GM23338 (cell line): ENCODE measurements at regions not wholly inside any gene's neighbourhood (a gene's known extent, or its start where the extent isn't known, plus 50 kb on each side); places are given as distances from the start of the nearest gene placed in this dataset.

ENCODE experiments used
- ATAC-seq: fragments of 200-7000 bp; cut with Tn5 transposase; 3 replicates; pipeline ENCODE4 v1.9.1; 2020
- DNase-seq: peaks from one replicate; pipeline ENCODE4 v3.0.0-alpha.2; 2015; ENCODE audit warnings: low spot score
- H2AFZ ChIP-seq: fragments of 200-600 bp; sonication (generic); 2 replicates; pipeline ENCODE4 v1.8.0; 2016; ENCODE audit warnings: antibody characterized with exemption, mild to moderate bottlenecking, moderate library complexity
- H3F3A ChIP-seq: fragments of 200-600 bp; sonication (generic); replicated peaks from 2 replicates; pipeline ENCODE4 v1.8.0; 2017; ENCODE audit warnings: antibody characterized with exemption, mixed run types, low read depth
- H3K27ac ChIP-seq: fragments of 200-600 bp; sonication (generic); 2 replicates; pipeline ENCODE4 v1.6.1; 2016; ENCODE audit warnings: low read depth
- H3K27me3 ChIP-seq: fragments of 200-600 bp; sonication (generic); 2 replicates; pipeline ENCODE4 v1.8.0; 2016; ENCODE audit warnings: mild to moderate bottlenecking, mixed run types, moderate library complexity; ENCODE audit not compliant: insufficient read depth
- H3K36me3 ChIP-seq: fragments of 200-600 bp; sonication (generic); 2 replicates; pipeline ENCODE4 v1.8.0; 2016; ENCODE audit warnings: mild to moderate bottlenecking; ENCODE audit not compliant: insufficient read depth
- H3K4me1 ChIP-seq: fragments of 200-600 bp; sonication (generic); 2 replicates; pipeline ENCODE4 v1.8.0; 2016; ENCODE audit warnings: mild to moderate bottlenecking, moderate library complexity; ENCODE audit not compliant: insufficient read depth
- H3K4me2 ChIP-seq: fragments of 200-600 bp; sonication (generic); 2 replicates; pipeline ENCODE4 v1.7.1; 2017; ENCODE audit warnings: mixed run types
- H3K4me3 ChIP-seq: fragments of 200-600 bp; sonication (generic); 2 replicates; pipeline ENCODE4 v1.6.1; 2016; ENCODE audit warnings: mixed run types
- H3K79me2 ChIP-seq: fragments of 200-600 bp; sonication (generic); replicated peaks from 2 replicates; pipeline ENCODE4 v1.8.0; 2017; ENCODE audit warnings: mild to moderate bottlenecking; ENCODE audit not compliant: insufficient read depth
- H3K9me2 ChIP-seq: fragments of 200-600 bp; sonication (generic); 2 replicates; pipeline ENCODE4 v1.8.0; 2017; ENCODE audit not compliant: insufficient read depth
- H4K20me1 ChIP-seq: fragments of 200-600 bp; sonication (generic); replicated peaks from 2 replicates; pipeline ENCODE4 v1.8.0; 2017; ENCODE audit warnings: mild to moderate bottlenecking; ENCODE audit not compliant: insufficient read depth
- H3K27ac Mint-ChIP-seq: 2 replicates; pipeline ENCODE4 v1.8.0; 2020; ENCODE audit warnings: inconsistent platforms, mild to moderate bottlenecking, moderate library complexity, mixed read lengths
- H3K27me3 Mint-ChIP-seq: 3 replicates; pipeline ENCODE4 v1.8.0; 2022; ENCODE audit warnings: low read depth, mild to moderate bottlenecking, moderate library complexity, mixed read lengths, inconsistent platforms; ENCODE audit not compliant: insufficient read depth, poor library complexity
- H3K36me3 Mint-ChIP-seq: 3 replicates; pipeline ENCODE4 v1.8.0; 2021; ENCODE audit warnings: low read depth, mild to moderate bottlenecking, inconsistent platforms, moderate library complexity, mixed read lengths
- H3K4me1 Mint-ChIP-seq: 3 replicates; pipeline ENCODE4 v1.8.0; 2020; ENCODE audit warnings: mild to moderate bottlenecking, inconsistent platforms, mixed read lengths
- H3K4me3 Mint-ChIP-seq: 3 replicates; pipeline ENCODE4 v1.8.0; 2021; ENCODE audit warnings: moderate library complexity, mild to moderate bottlenecking, inconsistent platforms, mixed read lengths
- H3K9me3 Mint-ChIP-seq: 3 replicates; pipeline ENCODE4 v1.8.0; 2020; ENCODE audit warnings: moderate library complexity, mild to moderate bottlenecking, inconsistent platforms, mixed read lengths
- CREB1 ChIP-seq: fragments of 250-450 bp; sonication (Bioruptor Pico); IDR thresholded peaks from 2 replicates; pipeline ENCODE4 v1.5.0; 2020; ENCODE audit warnings: low read depth, mild to moderate bottlenecking, moderate library complexity
- CTCF ChIP-seq, 2 experiments: fragments of 200-600 bp in 1 of 2; sonication (generic) in 1 of 2; conservative IDR thresholded peaks; 2 replicates each; pipeline versions ENCODE4 v1.5.1 to v1.6.1; 2016 to 2017; ENCODE audit warnings: antibody characterized with exemption in 2 of 2, low read depth in 2 of 2, mild to moderate bottlenecking in 2 of 2, moderate library complexity in 1 of 2
- ETS1 ChIP-seq: IDR thresholded peaks from 2 replicates; pipeline ENCODE4 v1.6.1; 2016; ENCODE audit warnings: antibody characterized with exemption
- EZH2 ChIP-seq: fragments of 200-600 bp; sonication (generic); IDR thresholded peaks from one replicate; pipeline ENCODE4 v1.8.0; 2017; ENCODE audit warnings: antibody characterized with exemption, mild to moderate bottlenecking, low read depth; ENCODE audit not compliant: unreplicated experiment
- EZH2phosphoT487 ChIP-seq: fragments of 200-600 bp; sonication (generic); IDR thresholded peaks from one replicate; pipeline ENCODE4 v1.8.1; 2018; ENCODE audit warnings: antibody characterized with exemption; ENCODE audit not compliant: unreplicated experiment
- JUNB ChIP-seq: IDR thresholded peaks from one replicate; pipeline ENCODE4 v1.6.1; 2016; ENCODE audit warnings: antibody characterized with exemption; ENCODE audit not compliant: unreplicated experiment
- NANOG ChIP-seq: IDR thresholded peaks from 2 replicates; pipeline ENCODE4 v1.6.1; 2016; ENCODE audit warnings: antibody characterized with exemption, borderline replicate concordance
- POLR2AphosphoS5 ChIP-seq: IDR thresholded peaks from 2 replicates; pipeline ENCODE4 v1.6.1; 2016; ENCODE audit warnings: antibody characterized with exemption, low read depth
- REST ChIP-seq: IDR thresholded peaks from one replicate; pipeline ENCODE4 v1.6.1; 2018; ENCODE audit warnings: antibody characterized with exemption; ENCODE audit not compliant: unreplicated experiment
- STAT1 ChIP-seq: IDR thresholded peaks from one replicate; pipeline ENCODE4 v1.6.1; 2016; ENCODE audit warnings: antibody characterized with exemption; ENCODE audit not compliant: unreplicated experiment
- ZNF114 ChIP-seq: fragments of 250-450 bp; sonication (Bioruptor Pico); IDR thresholded peaks from 2 replicates; pipeline ENCODE4 v1.5.0; 2020; ENCODE audit warnings: mild to moderate bottlenecking, moderate library complexity
- ZNF331 ChIP-seq: fragments of 250-450 bp; sonication (Bioruptor Pico); IDR thresholded peaks from 2 replicates; pipeline ENCODE4 v1.5.0; 2020; ENCODE audit warnings: low read depth, mild to moderate bottlenecking, moderate library complexity

GRCh38 chr6:104413767-104414166 lies 446.0 kb downstream of the HACE1 start:
- H3K27me3 Mint-ChIP-seq: peaks cover 2% of the 10 kb centered on the region
- DNase-seq (no peak), ATAC-seq (no peak)
- no peak overlapping the region for H3K27ac Mint-ChIP-seq
- Histone ChIP-seq H3K27me3 (no peaks in the 10 kb centered on the region), H3K4me1 (no peaks in the 10 kb centered on the region), H3K9me2 (no peaks in the 10 kb centered on the region), H3K27ac (no peak overlapping the region), H3K4me2 (no peak overlapping the region), H3K4me3 (no peak overlapping the region), H3F3A (no peaks in the 10 kb centered on the region), H3K79me2 (no peaks in the 10 kb centered on the region), H2AFZ (0 out of 2 replicates have a peak overlapping the region, but pooled peaks have one; percentile 59), H3K36me3 (no peaks in the 10 kb centered on the region), H4K20me1 (no peaks in the 10 kb centered on the region)
- 0 out of 3 replicates have a peak, but pooled peaks cover 2% of the 10 kb centered on the region for H3K4me1 Mint-ChIP-seq
- no peak for TF ChIP-seq ETS1
- TF ChIP-seq CREB1 (CRISPR knock-in tag): no peak
- TF ChIP-seq EZH2phosphoT487: no peak
- H3K4me3 Mint-ChIP-seq: no peak overlapping the region
- H3K9me3 Mint-ChIP-seq: no peaks in the 10 kb centered on the region
- no peaks in the 10 kb centered on the region for H3K36me3 Mint-ChIP-seq

GRCh38 chr6:104411302-104411701 lies 448.4 kb downstream of the HACE1 start:
- Mint-ChIP-seq H3K4me1 (peaks cover 9% of the 10 kb centered on the region; the same call in 2 of the 3 replicates), H3K36me3 (no peaks in the 10 kb centered on the region), H3K4me3 (no peak overlapping the region), H3K9me3 (no peaks in the 10 kb centered on the region), H3K27me3 (peaks cover 2% of the 10 kb centered on the region), H3K27ac (no peak overlapping the region)
- Histone ChIP-seq H3K4me1 (no peaks in the 10 kb centered on the region), H2AFZ (no peak overlapping the region), H3K27ac (no peak overlapping the region), H3K36me3 (no peaks in the 10 kb centered on the region), H3K27me3 (no peaks in the 10 kb centered on the region), H4K20me1 (no peaks in the 10 kb centered on the region), H3K4me3 (no peak overlapping the region), H3F3A (no peaks in the 10 kb centered on the region), H3K9me2 (no peaks in the 10 kb centered on the region), H3K79me2 (no peaks in the 10 kb centered on the region), H3K4me2 (no peak overlapping the region)
- ATAC-seq (no peak), DNase-seq (no peak)
- TF ChIP-seq CREB1 (CRISPR knock-in tag) (no peak), EZH2phosphoT487 (no peak), POLR2AphosphoS5 (no peak), STAT1 (no peak), REST (no peak), NANOG (no peak), EZH2 (no peak), ZNF331 (no peak), ZNF114 (no peak), CTCF (conservative IDR thresholded peaks at IDR 0.05; ENCODE audit: low read depth in 2 of 2) (no peak), JUNB (no peak), ETS1 (no peak)
